ENCODE measurements at regions not wholly inside any gene's neighbourhood (a gene's known extent, or its start where the extent isn't known, plus 50 kb on each side); places are given as distances from the start of the nearest gene placed in this dataset.

DNA sequence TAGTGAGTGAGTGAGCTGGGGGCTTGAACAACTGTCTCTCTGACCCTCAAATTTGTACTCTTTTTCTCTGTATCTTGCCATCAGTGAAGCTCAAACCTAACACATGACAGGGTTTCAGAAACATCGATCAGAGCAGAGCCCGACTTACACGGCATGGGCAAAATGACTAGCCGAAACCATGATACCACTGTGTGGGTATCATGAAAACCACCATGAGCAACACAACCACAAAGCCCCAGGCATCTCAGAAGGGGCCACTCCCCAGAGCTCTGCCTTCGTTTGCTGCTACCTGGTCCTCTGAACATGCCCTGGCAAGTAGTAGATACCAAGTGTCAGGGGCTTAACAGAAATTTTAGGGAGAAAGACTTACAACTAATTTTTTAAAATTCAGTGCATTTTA is 308.5 kb downstream of the WDR11 start:
- TF ChIP-seq EZH2 (IDR thresholded peaks at IDR 0.05; ENCODE audit: low read depth, unreplicated experiment): no peak
- TF ChIP-seq, protein P1, sequence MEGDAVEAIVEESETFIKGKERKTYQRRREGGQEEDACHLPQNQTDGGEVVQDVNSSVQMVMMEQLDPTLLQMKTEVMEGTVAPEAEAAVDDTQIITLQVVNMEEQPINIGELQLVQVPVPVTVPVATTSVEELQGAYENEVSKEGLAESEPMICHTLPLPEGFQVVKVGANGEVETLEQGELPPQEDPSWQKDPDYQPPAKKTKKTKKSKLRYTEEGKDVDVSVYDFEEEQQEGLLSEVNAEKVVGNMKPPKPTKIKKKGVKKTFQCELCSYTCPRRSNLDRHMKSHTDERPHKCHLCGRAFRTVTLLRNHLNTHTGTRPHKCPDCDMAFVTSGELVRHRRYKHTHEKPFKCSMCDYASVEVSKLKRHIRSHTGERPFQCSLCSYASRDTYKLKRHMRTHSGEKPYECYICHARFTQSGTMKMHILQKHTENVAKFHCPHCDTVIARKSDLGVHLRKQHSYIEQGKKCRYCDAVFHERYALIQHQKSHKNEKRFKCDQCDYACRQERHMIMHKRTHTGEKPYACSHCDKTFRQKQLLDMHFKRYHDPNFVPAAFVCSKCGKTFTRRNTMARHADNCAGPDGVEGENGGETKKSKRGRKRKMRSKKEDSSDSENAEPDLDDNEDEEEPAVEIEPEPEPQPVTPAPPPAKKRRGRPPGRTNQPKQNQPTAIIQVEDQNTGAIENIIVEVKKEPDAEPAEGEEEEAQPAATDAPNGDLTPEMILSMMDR (conservative IDR thresholded peaks at IDR 0.05; ENCODE audit: low read depth in 2 of 2): no peak
- no peak for TF ChIP-seq POLR2AphosphoS5 (IDR thresholded peaks at IDR 0.05; ENCODE audit: low read depth)
- TF ChIP-seq, protein P2, sequence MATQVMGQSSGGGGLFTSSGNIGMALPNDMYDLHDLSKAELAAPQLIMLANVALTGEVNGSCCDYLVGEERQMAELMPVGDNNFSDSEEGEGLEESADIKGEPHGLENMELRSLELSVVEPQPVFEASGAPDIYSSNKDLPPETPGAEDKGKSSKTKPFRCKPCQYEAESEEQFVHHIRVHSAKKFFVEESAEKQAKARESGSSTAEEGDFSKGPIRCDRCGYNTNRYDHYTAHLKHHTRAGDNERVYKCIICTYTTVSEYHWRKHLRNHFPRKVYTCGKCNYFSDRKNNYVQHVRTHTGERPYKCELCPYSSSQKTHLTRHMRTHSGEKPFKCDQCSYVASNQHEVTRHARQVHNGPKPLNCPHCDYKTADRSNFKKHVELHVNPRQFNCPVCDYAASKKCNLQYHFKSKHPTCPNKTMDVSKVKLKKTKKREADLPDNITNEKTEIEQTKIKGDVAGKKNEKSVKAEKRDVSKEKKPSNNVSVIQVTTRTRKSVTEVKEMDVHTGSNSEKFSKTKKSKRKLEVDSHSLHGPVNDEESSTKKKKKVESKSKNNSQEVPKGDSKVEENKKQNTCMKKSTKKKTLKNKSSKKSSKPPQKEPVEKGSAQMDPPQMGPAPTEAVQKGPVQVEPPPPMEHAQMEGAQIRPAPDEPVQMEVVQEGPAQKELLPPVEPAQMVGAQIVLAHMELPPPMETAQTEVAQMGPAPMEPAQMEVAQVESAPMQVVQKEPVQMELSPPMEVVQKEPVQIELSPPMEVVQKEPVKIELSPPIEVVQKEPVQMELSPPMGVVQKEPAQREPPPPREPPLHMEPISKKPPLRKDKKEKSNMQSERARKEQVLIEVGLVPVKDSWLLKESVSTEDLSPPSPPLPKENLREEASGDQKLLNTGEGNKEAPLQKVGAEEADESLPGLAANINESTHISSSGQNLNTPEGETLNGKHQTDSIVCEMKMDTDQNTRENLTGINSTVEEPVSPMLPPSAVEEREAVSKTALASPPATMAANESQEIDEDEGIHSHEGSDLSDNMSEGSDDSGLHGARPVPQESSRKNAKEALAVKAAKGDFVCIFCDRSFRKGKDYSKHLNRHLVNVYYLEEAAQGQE (IDR thresholded peaks at IDR 0.05; ENCODE audit: unreplicated experiment): no peak
- no peak for TF ChIP-seq EZH2phosphoT487 (IDR thresholded peaks at IDR 0.05; ENCODE audit: unreplicated experiment)

Data from GM23338 (cell line).